Thoracic aorta (tissue), 2 donors: ENCODE measurements at regions not wholly inside any gene's neighbourhood (a gene's known extent, or its start where the extent isn't known, plus 50 kb on each side); places are given as distances from the start of the nearest gene placed in this dataset.

ENCODE experiments used
- ATAC-seq: fragments of 150-250 bp; one replicate; pipeline ENCODE4 v1.8.0; 2017; ENCODE audit warnings: low read depth; ENCODE audit not compliant: insufficient number of reproducible peaks, low FRiP score
- DNase-seq: peaks from one replicate; pipeline ENCODE4 v3.0.0-alpha.2; 2020; ENCODE audit warnings: low spot score
- H3K27ac ChIP-seq, 2 donors: fragments of 200-600 bp; sonication (generic); 1 replicate in 1 of 2; 2 replicates in 1 of 2; pipeline ENCODE4 v1.5.1; 2016; ENCODE audit warnings: mild to moderate bottlenecking in 2 of 2, moderate library complexity in 2 of 2
- H3K27me3 ChIP-seq: fragments of 200-600 bp; sonication (generic); replicated peaks from 2 replicates; pipeline ENCODE4 v1.6.0; 2016; ENCODE audit warnings: mild to moderate bottlenecking; ENCODE audit not compliant: insufficient read depth
- H3K36me3 ChIP-seq: fragments of 200-600 bp; sonication (generic); one replicate; pipeline ENCODE4 v1.5.1; 2016
- H3K4me1 ChIP-seq, 2 donors: fragments of 200-600 bp; sonication (generic); 1 replicate in 1 of 2; 2 replicates in 1 of 2; pipeline versions ENCODE4 v1.5.1 to v1.6.0; 2016; ENCODE audit warnings: low read depth in 2 of 2, mild to moderate bottlenecking in 1 of 2; ENCODE audit not compliant: control insufficient read depth in 1 of 2
- H3K4me3 ChIP-seq: fragments of 200-600 bp; sonication (generic); 2 replicates; pipeline ENCODE4 v1.5.1; 2016; ENCODE audit warnings: mild to moderate bottlenecking
- H3K9me3 ChIP-seq: fragments of 200-600 bp; sonication (generic); 2 replicates; pipeline ENCODE4 v1.5.1; 2016
- TF ChIP-seq, protein P1 (sequence below): fragments of 200-600 bp; sonication (generic); IDR thresholded peaks from one replicate; pipeline ENCODE4 v1.5.1; 2019; ENCODE audit warnings: antibody characterized with exemption

DNA sequence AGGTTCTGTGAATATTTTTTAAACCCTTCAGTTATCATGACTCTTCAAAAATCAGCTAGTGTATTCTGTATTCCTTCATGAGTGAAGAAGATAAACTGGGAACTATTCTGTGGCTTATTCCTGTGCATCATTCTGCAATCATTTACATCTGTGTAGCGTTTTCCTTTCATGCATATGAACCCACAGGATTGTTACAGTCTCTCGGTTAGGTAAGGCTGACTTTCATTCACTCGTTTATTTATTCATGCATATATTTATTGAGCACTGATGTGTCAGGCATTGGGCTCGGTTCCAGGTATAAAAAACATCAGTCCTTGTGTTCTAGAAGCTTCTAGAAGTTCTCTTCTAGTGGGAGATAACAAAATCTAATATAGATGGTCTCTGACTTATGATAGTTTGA, 318.4 kb downstream of the MAN2A1 start:
- TF ChIP-seq, protein P1, sequence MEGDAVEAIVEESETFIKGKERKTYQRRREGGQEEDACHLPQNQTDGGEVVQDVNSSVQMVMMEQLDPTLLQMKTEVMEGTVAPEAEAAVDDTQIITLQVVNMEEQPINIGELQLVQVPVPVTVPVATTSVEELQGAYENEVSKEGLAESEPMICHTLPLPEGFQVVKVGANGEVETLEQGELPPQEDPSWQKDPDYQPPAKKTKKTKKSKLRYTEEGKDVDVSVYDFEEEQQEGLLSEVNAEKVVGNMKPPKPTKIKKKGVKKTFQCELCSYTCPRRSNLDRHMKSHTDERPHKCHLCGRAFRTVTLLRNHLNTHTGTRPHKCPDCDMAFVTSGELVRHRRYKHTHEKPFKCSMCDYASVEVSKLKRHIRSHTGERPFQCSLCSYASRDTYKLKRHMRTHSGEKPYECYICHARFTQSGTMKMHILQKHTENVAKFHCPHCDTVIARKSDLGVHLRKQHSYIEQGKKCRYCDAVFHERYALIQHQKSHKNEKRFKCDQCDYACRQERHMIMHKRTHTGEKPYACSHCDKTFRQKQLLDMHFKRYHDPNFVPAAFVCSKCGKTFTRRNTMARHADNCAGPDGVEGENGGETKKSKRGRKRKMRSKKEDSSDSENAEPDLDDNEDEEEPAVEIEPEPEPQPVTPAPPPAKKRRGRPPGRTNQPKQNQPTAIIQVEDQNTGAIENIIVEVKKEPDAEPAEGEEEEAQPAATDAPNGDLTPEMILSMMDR = no peak
- Histone ChIP-seq H3K4me1 (no peaks in the 10 kb centered on the region), H3K4me3 (no peak overlapping the region), H3K36me3 (no peaks in the 10 kb centered on the region), H3K27ac (no peak overlapping the region), H3K9me3 (no peaks in the 10 kb centered on the region), H3K27me3 (no peaks in the 10 kb centered on the region)
- DNase-seq = no peak
- ATAC-seq = no peak

GRCh38 chr5:110012145-110012544, 322.4 kb downstream of the MAN2A1 start:
- Histone ChIP-seq H3K4me3 (no peak overlapping the region), H3K36me3 (no peaks in the 10 kb centered on the region), H3K9me3 (no peaks in the 10 kb centered on the region), H3K27me3 (no peaks in the 10 kb centered on the region), H3K27ac (no peak overlapping the region), H3K4me1 (no peaks in the 10 kb centered on the region)
- no peak for ATAC-seq
- DNase-seq = no peak
- TF ChIP-seq, protein P1 = no peak

DNA sequence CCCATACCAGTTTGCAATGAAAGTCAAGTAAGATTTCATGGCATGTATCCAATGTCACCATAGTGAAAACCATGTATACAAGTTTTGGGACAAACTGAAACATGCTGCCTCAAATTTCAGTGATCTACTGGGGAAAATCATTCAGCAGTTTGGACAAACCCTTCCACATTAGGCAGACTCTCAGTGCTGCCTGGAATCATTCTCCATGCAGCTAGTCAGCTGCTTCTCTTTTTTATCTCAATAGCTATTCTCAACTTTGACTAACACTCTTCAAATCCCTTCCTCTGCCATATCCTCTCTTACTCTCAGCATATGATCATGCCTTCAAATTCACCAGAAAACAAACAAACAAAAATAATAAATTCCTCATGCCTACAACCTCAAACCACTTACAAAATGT, 323.3 kb downstream of the MAN2A1 start:
- no peaks in the 10 kb centered on the region for H3K36me3 ChIP-seq
- no peaks in the 10 kb centered on the region for H3K9me3 ChIP-seq
- no peaks in the 10 kb centered on the region for H3K4me1 ChIP-seq
- H3K4me3 ChIP-seq = no peak overlapping the region
- TF ChIP-seq, protein P1 = no peak
- no peak for ATAC-seq
- H3K27ac ChIP-seq = no peak overlapping the region
- no peak for DNase-seq
- H3K27me3 ChIP-seq = no peaks in the 10 kb centered on the region

DNA sequence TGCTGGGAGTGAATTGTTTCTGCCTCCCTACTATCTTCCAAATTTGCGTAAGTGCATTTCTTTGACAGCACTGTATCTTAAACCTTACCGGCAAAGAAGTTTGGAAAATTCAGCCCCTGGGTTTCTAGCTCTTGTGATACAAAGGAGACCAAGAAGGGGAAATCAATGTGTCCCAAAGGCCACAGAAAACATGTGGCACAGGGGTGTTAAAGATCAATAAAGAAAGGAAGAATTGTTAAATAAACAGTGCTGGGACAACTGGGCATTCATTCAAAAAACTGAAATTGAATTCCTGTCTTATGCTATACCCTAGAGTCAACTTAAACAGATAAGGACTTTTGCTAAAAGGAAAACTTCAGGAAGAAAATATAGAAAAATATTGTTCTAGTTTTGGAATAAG, 328.1 kb downstream of the MAN2A1 start:
- H3K4me1 ChIP-seq = no peaks in the 10 kb centered on the region
- TF ChIP-seq, protein P1 = no peak
- H3K27ac ChIP-seq = no peak overlapping the region
- H3K36me3 ChIP-seq = no peaks in the 10 kb centered on the region
- no peaks in the 10 kb centered on the region for H3K27me3 ChIP-seq
- DNase-seq (no peak), ATAC-seq (no peak)
- H3K9me3 ChIP-seq = no peaks in the 10 kb centered on the region
- H3K4me3 ChIP-seq = no peak overlapping the region

DNA sequence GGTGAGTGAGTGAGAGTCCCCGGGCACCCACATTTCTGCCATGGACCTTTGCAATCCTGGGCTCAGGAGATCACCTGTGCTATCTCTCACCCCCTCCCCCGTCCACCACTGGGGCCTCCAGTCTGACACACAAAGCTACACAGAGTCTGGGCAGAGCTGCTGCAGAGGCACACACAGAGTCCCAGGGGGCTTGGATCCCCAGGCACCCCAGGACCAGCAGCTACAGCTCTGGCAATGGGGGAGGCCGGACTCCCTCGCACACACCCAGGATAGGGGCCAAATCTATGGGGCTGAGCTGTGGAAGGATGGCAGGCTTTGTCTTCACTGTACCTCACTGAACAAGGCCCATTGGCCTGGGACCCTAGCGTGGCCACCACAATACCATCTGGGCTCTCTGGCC, 328.8 kb downstream of the MAN2A1 start:
- DNase-seq (no peak), ATAC-seq (no peak)
- H3K27me3 ChIP-seq = no peaks in the 10 kb centered on the region
- no peaks in the 10 kb centered on the region for H3K9me3 ChIP-seq
- H3K27ac ChIP-seq = no peak overlapping the region
- no peak overlapping the region for H3K4me3 ChIP-seq
- no peaks in the 10 kb centered on the region for H3K4me1 ChIP-seq
- TF ChIP-seq, protein P1 = no peak
- H3K36me3 ChIP-seq = no peaks in the 10 kb centered on the region
